Hippocampal formation (tissue), 2 donors: ENCODE measurements at regions not wholly inside any gene's neighbourhood (a gene's known extent, or its start where the extent isn't known, plus 50 kb on each side); places are given as distances from the start of the nearest gene placed in this dataset.

Experiments used
- DNase-seq, 2 donors: peaks; one replicate each; lab custom pipeline; 2025; lab: John Stamatoyannopoulos, UW

- no peak for DNase-seq
Measured at GRCh38 chr15:31274496-31275330, 51.9 kb upstream of the KLF13 start.

- no peak for DNase-seq
Measured at GRCh38 chr15:31275331-31276262, 51.0 kb upstream of the KLF13 start.

DNA sequence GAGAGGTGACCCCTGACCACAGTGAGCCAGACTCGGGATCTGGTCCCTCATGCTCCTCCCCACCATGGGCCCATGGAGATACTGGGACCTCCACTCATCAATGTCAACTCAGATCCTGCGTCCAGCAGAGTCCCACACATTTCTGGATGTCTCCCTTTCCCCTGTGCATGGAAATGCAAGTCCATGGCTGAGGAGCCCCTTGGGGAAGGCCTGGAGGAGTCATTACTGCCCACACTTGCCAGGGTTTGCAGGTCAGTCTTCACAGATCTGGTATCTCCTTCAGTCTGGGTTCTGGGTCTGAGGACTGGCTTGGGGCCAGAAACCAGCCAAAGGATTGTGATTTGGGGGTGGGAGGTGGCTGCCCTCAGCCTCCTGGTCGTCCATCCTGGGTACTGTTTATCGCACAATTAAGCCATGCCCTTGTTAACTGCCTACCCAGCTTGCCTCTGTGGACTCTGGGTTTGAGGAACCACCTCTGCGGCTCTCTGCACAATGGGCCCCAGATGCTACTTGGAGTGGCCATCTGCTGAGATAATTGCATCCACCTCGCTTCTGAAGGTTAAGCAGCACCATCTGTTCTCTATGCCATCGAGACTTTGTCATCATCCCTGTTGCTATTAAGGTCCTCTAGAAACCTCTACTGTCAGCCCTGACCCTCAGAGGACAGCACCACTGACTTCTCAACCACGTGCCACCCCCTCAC is 49.9 kb upstream of the KLF13 start:
- no peak for DNase-seq
